ENCODE measurements at regions not wholly inside any gene's neighbourhood (a gene's known extent, or its start where the extent isn't known, plus 50 kb on each side); places are given as distances from the start of the nearest gene placed in this dataset.

DNA sequence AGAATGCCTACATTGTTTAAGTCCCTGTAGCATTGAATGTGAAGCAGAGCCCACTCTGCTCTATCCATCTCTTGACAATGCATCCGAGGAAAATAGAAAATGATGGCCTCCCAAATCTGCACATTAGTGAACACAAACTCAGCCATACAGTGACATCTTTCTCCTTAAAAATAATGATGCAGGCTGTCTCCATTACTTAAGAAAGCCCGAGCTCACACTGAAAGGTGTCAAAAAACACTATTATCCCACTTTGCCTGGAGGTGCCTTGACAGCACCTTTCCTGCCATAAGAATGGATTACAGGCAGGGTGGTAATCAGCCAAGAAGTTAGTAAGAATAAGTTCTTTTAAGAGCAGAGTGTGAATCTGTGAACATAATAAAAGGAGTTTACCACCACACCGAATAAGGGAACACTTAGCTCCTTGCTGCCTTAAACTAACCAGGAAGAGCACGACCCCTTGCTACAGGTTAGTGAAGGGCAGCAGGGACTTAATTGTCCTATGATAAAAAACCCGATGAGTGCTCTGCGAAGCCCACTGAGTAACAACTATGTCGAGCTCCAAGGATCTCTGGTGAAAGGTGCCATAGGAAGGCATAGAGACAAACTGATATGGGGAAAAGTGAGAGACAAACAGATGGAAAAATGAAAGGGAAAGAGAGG, 123.2 kb upstream of the TUSC7 start:
- H3K4me1 ChIP-seq = no peaks in the 10 kb centered on the region
- H3K4me3 ChIP-seq = no peak overlapping the region
- H3K27me3 ChIP-seq (ENCODE audit: low read depth) = no peaks in the 10 kb centered on the region
- H3K36me3 ChIP-seq (replicated peaks) = no peaks in the 10 kb centered on the region
- DNase-seq (ENCODE audit: low spot score in 2 of 2) = no peak
- in situ Hi-C loops (cut with MboI; ENCODE audit: low sequenced_read_pairs) = no loop called here
- H3K9me3 ChIP-seq = no peaks in the 10 kb centered on the region

DNA sequence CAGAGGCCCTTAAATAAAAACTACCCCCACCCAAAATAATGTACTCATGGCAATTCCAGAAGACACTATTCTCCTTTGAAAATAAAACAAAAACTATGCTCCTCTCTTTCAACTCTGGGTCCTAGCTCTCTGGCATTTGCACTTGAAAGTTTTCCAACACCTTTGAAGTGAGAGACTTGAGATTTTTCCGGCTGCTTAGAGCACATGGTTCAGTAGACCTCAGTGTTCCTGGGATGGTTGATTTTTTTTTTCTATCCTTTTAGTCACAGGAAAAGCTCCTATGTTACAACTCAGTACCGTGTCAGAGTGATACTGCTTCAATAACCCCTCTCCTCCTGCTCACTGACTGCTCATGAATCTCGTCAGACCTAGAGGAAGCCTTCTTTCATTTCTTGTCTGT, 118.3 kb upstream of the TUSC7 start:
- in situ Hi-C loops (cut with MboI; ENCODE audit: low sequenced_read_pairs) = no loop called here
- no peaks in the 10 kb centered on the region for H3K36me3 ChIP-seq (replicated peaks)
- H3K4me3 ChIP-seq = no peak overlapping the region
- no peak for DNase-seq (ENCODE audit: low spot score in 2 of 2)
- H3K27me3 ChIP-seq (ENCODE audit: low read depth) = no peaks in the 10 kb centered on the region; the same call in 1 of the 2 replicates
- H3K4me1 ChIP-seq = no peaks in the 10 kb centered on the region
- no peaks in the 10 kb centered on the region for H3K9me3 ChIP-seq

DNA sequence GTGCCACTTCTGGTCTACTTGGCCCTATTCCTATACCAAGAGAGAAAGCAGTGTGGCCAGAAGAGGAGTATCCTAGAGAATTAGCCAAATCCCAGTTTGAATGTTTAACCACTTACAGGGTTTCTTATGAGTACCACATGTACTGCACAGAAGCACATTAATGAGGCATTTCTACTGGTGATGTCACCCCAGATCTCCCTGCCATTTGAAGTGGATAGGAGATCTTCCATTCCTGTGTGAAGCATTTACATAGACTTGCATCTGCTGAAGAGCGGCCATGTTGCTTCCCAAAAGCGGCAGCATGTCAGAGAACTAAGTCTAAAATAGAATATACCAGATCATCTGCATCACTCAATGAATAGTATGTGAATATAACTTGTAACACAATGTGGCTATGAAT, 108.4 kb upstream of the TUSC7 start:
- in situ Hi-C loops (cut with MboI; ENCODE audit: low sequenced_read_pairs) = no loop called here
- H3K4me3 ChIP-seq = no peak overlapping the region
- no peaks in the 10 kb centered on the region for H3K36me3 ChIP-seq (replicated peaks)
- H3K4me1 ChIP-seq = no peaks in the 10 kb centered on the region
- no peak for DNase-seq (ENCODE audit: low spot score in 2 of 2)
- H3K27me3 ChIP-seq (ENCODE audit: low read depth) = no peaks in the 10 kb centered on the region; the same call in 1 of the 2 replicates
- no peaks in the 10 kb centered on the region for H3K9me3 ChIP-seq

DNA sequence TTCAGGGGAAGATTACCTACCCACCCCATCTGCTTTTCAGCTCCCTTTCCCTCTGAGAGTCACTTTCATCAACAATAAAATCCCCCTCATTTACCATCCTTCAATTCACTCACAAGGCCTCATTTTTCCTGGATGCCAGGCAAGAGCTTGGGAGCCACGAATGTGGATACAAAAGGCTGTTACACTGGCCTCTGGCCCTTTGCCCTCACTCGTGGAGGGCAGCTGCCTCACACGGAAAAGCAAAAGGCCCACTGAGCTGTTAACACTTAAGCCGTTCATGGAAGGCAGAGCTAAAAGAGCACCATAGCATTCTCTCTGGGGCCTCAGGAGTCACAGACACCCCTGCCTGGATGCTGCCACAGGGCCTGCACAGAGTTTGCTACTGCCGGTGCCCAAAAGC, 102.4 kb upstream of the TUSC7 start:
- no peak for DNase-seq (ENCODE audit: low spot score in 2 of 2)
- H3K27me3 ChIP-seq (ENCODE audit: low read depth) = no peaks in the 10 kb centered on the region
- in situ Hi-C loops (cut with MboI; ENCODE audit: low sequenced_read_pairs) = no loop called here
- no peaks in the 10 kb centered on the region for H3K9me3 ChIP-seq
- no peaks in the 10 kb centered on the region for H3K4me1 ChIP-seq
- no peak overlapping the region for H3K4me3 ChIP-seq
- H3K36me3 ChIP-seq (replicated peaks) = no peaks in the 10 kb centered on the region

DNA sequence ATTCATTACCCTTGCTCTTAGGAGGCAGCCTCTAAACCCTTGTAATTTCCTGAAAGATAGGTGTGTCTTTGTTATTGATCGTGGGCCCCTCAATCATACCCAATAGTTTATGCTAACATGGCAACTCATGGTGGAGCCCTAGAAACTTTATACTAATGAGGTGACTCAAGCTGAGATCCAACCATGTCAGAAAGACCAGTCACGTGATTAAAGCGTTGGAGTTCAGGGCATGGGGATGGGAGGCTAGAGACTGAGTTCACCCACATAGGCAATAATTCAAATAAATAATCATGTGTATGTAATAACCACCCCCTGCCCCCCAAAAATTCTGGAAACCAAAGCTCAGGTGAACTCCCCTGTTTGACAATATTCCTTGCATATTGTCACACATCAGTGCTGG, 99.5 kb upstream of the TUSC7 start:
- Histone ChIP-seq H3K4me3 (no peak overlapping the region), H3K4me1 (no peaks in the 10 kb centered on the region), H3K9me3 (no peaks in the 10 kb centered on the region), H3K36me3 (replicated peaks) (no peaks in the 10 kb centered on the region), H3K27me3 (ENCODE audit: low read depth) (no peaks in the 10 kb centered on the region)
- DNase-seq (ENCODE audit: low spot score in 2 of 2) = no peak
- in situ Hi-C loops (cut with MboI; ENCODE audit: low sequenced_read_pairs) = no loop called here

DNA sequence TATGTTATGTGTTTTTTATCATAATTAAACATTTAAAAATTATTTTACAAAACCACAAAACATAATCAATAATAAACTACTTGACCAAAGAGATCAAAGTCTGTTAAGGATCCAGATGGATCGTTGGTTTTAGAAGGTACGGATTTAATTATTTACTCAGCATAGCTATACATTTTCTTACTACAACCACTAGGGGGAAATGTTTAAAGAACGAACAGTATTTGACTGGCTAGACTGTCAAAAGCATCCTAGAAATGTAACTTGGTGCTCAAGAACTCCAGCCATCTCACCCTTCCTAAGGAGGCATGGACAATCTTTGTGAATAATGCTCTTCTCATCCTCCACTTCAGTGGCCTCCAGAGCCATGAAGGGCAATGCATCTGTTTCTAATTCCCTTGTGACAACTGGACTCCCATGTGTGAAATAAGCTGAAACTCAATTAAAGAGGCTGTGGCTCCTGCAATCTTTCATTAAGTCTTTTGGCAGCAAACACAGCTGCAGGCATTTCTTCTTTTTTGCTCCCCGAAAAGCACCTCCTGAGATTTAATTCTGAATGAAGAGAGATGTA, 94.7 kb upstream of the TUSC7 start:
- peak in 1 of 2 experiments; percentile 33 for DNase-seq (ENCODE audit: low spot score in 2 of 2)
- in situ Hi-C loops (cut with MboI; ENCODE audit: low sequenced_read_pairs) = no loop called here

DNA sequence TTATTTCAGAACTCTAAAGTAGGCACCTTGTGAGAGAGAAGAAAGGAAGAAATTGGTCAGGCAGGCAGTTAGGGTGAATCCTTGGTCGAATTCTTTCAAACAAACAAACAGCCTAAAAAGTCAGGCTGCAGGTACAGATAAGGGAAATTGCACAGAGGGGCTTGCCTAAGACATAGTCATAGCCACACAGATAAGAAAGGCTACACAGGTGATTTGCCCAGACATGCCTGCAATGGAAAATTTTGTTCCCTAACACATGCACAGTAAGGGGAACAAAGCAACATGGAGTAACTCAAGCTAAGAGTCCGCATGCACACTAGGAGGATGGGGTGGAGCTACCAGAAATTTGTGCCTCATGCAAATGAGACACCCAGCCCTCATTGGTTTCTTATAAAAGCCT, 91.4 kb upstream of the TUSC7 start:
- DNase-seq (ENCODE audit: low spot score in 2 of 2) = no peak
- no peaks in the 10 kb centered on the region for H3K4me1 ChIP-seq
- H3K36me3 ChIP-seq (replicated peaks) = no peaks in the 10 kb centered on the region
- in situ Hi-C loops (cut with MboI; ENCODE audit: low sequenced_read_pairs) = no loop called here
- H3K4me3 ChIP-seq = no peak overlapping the region
- H3K9me3 ChIP-seq = no peaks in the 10 kb centered on the region
- H3K27me3 ChIP-seq (ENCODE audit: low read depth) = no peaks in the 10 kb centered on the region

More for the DNA sequence above, 94.7 kb upstream of the TUSC7 start:
- Histone ChIP-seq H3K4me1 (no peaks in the 10 kb centered on the region), H3K4me3 (no peak overlapping the region), H3K36me3 (replicated peaks) (no peaks in the 10 kb centered on the region), H3K27me3 (ENCODE audit: low read depth) (no peaks in the 10 kb centered on the region), H3K9me3 (no peaks in the 10 kb centered on the region)

DNA sequence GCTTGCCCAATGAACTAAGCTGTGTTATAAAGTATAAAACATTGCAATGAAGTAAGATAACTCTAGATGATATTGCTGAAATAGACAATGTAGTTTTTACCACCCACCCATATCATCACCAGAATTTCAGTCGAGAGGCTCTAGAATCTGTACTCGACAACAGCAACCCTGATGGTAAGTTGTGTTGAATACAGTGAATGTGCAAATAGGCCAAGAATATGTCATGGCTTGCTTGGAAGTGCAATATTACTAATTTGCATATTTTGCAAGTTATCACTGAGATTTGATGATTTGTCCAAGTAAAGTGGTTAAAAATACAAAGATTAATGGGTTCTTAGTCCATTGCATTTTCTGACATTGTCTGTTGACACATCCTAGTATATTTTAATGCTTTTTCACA, 90.6 kb upstream of the TUSC7 start:
- no peak overlapping the region for H3K4me3 ChIP-seq
- in situ Hi-C loops (cut with MboI; ENCODE audit: low sequenced_read_pairs) = no loop called here
- no peaks in the 10 kb centered on the region for H3K4me1 ChIP-seq
- H3K27me3 ChIP-seq (ENCODE audit: low read depth) = no peaks in the 10 kb centered on the region
- no peak for DNase-seq (ENCODE audit: low spot score in 2 of 2)
- no peaks in the 10 kb centered on the region for H3K36me3 ChIP-seq (replicated peaks)
- no peaks in the 10 kb centered on the region for H3K9me3 ChIP-seq

DNA sequence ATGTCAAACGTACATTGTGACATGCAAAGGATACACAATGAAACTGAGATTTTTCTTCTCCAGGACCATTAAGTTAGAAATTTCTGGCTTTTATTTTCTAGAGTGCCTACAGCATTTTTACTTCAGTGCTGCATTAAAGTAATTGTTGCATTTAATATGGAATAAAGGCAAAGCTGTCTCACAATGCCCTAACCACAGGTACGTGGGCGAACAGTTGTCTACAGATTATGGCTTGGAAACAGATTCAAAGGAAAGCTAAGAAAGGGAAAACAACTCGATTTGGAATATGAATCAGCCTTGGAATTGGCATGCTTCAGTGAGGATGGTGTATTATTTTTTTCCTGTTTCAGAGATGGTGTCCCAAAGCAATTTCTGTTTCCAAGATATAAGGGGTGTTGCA, 79.1 kb upstream of the TUSC7 start:
- Histone ChIP-seq H3K4me3 (no peak overlapping the region), H3K4me1 (peaks cover 6% of the 10 kb centered on the region)

DNA sequence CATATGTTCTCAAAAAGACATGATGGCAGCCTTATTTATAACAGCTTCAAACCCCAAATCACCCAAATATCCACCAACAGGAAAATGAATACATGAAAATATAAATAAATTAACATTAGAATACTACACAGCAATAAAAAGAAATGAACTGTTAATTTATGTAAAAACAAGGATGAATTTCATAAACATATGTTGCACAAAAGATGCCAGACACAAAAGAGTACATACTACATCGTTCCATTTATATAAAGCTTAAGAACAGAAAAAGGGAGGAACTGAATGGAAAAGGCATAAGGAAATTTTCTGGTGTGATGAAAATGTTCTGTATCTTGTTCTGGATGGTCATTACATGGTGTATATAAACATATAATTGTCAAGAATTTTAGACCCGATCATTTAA, 69.9 kb upstream of the TUSC7 start:
- H3K9me3 ChIP-seq = no peaks in the 10 kb centered on the region
- H3K4me3 ChIP-seq = no peak overlapping the region
- no peaks in the 10 kb centered on the region for H3K4me1 ChIP-seq
- DNase-seq (ENCODE audit: low spot score in 2 of 2) = no peak
- H3K36me3 ChIP-seq (replicated peaks) = no peaks in the 10 kb centered on the region
- in situ Hi-C loops (cut with MboI; ENCODE audit: low sequenced_read_pairs) = no loop called here
- H3K27me3 ChIP-seq (ENCODE audit: low read depth) = peaks cover 5% of the 10 kb centered on the region

More for the DNA sequence above, 79.1 kb upstream of the TUSC7 start:
- DNase-seq (ENCODE audit: low spot score in 2 of 2) = peak; percentile 23 to 74
- H3K9me3 ChIP-seq = no peaks in the 10 kb centered on the region
- peaks cover 3% of the 10 kb centered on the region; the same call in 1 of the 2 replicates for H3K27me3 ChIP-seq (ENCODE audit: low read depth)
- in situ Hi-C loops (cut with MboI; ENCODE audit: low sequenced_read_pairs) = no loop called here
- no peaks in the 10 kb centered on the region for H3K36me3 ChIP-seq (replicated peaks)

DNA sequence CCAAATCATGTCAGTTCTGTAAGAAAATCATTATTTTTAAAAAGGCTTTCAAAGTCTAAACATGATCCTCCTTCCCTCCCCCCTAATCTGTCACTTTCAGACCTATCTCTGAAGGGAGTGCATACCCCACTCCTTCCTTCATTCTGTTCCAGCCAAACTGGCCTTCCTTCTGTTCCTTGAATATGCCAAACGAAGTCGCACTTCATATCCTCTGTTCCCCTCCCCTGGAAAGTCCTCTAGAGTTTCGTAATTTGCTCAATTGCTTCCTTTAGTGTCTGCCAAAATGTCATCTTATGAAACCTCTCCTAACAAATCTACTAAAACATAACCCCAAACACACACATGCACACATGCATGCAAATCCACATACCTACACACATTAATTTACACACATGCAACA, 69.5 kb upstream of the TUSC7 start:
- Histone ChIP-seq H3K4me1 (no peaks in the 10 kb centered on the region), H3K4me3 (no peak overlapping the region), H3K27me3 (ENCODE audit: low read depth) (peaks cover 3% of the 10 kb centered on the region; the same call in 1 of the 2 replicates), H3K36me3 (replicated peaks) (no peaks in the 10 kb centered on the region), H3K9me3 (no peaks in the 10 kb centered on the region)
- DNase-seq (ENCODE audit: low spot score in 2 of 2) = no peak
- in situ Hi-C loops (cut with MboI; ENCODE audit: low sequenced_read_pairs) = no loop called here

DNA sequence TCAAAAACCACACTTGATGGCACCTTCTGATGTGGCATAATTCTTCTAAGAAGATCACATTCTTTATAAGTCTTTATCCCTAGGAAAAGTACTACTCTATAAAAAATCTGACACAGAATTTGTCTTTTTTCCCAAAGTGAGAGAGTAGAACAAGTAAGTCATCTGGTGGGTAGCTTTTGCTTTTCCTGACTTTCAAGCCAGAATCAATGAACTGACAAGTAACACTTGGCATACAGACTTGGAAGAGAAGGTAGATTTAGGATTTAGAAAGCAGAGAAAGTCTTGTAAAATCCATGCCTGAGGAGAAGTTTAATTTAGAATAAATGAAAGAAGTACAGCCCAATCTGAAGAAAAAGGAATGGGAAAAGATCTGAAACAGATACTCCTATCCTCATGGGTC, 66.6 kb upstream of the TUSC7 start:
- H3K4me3 ChIP-seq = no peak overlapping the region

DNA sequence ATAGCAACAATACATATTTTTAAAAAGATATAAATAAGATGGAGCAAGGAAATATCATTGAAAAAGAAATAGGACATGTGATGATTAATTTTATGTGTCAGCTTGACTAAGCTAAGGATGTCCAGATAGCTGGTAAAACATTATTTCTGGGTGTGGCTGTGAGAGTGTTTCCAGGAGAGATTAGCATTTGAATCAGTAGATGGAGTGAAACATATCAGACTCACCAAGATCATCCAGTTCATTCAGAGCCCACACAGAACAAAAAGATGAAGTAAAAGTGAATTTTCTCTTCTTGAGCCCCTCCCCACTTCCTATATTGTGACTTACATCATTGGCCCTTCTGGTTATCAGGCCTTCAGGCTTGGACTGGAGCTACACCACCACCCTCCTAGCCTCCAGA, 61.6 kb upstream of the TUSC7 start:
- no peaks in the 10 kb centered on the region for H3K9me3 ChIP-seq
- no peaks in the 10 kb centered on the region for H3K36me3 ChIP-seq (replicated peaks)
- no peaks in the 10 kb centered on the region for H3K4me1 ChIP-seq
- in situ Hi-C loops (cut with MboI; ENCODE audit: low sequenced_read_pairs) = no loop called here
- H3K4me3 ChIP-seq = no peak overlapping the region
- DNase-seq (ENCODE audit: low spot score in 2 of 2) = no peak
- peaks cover 14% of the 10 kb centered on the region for H3K27me3 ChIP-seq (ENCODE audit: low read depth)

More for the DNA sequence above, 66.6 kb upstream of the TUSC7 start:
- no peaks in the 10 kb centered on the region for H3K9me3 ChIP-seq
- in situ Hi-C loops (cut with MboI; ENCODE audit: low sequenced_read_pairs) = no loop called here
- H3K4me1 ChIP-seq = no peaks in the 10 kb centered on the region
- H3K36me3 ChIP-seq (replicated peaks) = no peaks in the 10 kb centered on the region
- no peak for DNase-seq (ENCODE audit: low spot score in 2 of 2)
- peaks cover 7% of the 10 kb centered on the region for H3K27me3 ChIP-seq (ENCODE audit: low read depth)
